ENCODE measurements at regions not wholly inside any gene's neighbourhood (a gene's known extent, or its start where the extent isn't known, plus 50 kb on each side); places are given as distances from the start of the nearest gene placed in this dataset.
"Not testable (repeated sequence)": the region's sequence is repeated elsewhere in the genome, so short reads cannot be mapped to it uniquely, and the experiment has no call there.

DNA sequence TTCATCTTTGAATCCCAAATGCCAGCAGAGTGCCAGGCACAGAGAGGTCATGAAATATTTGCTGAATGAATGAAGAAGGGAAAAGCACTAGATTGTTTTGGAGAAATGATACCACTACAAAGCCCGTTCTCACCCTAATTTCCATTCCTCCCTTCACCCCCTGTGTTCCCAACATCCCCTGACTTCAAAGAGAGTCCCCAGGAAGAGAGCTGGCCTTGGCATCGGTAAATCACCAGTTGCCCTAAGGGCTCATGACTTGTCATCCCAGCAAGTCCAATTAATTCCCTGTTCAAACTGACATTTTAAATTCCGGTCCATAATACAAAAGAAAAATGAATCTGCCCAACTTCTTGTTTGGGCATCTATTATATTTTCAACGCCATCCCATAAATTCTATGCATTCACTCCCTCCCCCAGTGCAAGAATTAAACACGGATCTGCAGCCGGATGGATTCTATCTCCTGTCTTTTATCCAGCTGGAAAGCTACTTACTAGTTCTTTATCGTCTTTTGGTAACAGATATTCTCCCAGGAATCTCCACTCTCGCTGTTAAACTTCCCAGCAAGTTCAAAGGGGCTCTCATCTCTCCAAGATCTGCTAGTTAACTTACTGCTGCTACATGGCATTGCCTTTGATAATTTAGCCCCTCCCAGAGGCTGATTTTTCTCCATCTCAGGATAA, 63.9 kb upstream of the TSC22D2 start:
- H3K4me1 ChIP-seq, result peaks cover 6% of the 10 kb centered on the region
- H3K27me3 ChIP-seq (ENCODE audit: low read depth), result no peaks in the 10 kb centered on the region
- H3K9me3 ChIP-seq, result no peaks in the 10 kb centered on the region
- ATAC-seq, result no peak
- H3K4me3 ChIP-seq, result no peak overlapping the region
- TF ChIP-seq, protein P1, sequence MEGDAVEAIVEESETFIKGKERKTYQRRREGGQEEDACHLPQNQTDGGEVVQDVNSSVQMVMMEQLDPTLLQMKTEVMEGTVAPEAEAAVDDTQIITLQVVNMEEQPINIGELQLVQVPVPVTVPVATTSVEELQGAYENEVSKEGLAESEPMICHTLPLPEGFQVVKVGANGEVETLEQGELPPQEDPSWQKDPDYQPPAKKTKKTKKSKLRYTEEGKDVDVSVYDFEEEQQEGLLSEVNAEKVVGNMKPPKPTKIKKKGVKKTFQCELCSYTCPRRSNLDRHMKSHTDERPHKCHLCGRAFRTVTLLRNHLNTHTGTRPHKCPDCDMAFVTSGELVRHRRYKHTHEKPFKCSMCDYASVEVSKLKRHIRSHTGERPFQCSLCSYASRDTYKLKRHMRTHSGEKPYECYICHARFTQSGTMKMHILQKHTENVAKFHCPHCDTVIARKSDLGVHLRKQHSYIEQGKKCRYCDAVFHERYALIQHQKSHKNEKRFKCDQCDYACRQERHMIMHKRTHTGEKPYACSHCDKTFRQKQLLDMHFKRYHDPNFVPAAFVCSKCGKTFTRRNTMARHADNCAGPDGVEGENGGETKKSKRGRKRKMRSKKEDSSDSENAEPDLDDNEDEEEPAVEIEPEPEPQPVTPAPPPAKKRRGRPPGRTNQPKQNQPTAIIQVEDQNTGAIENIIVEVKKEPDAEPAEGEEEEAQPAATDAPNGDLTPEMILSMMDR (IDR thresholded peaks at IDR 0.05), result no peak
- intact Hi-C loops (cut with DNase I), result no loop called here
- H3K36me3 ChIP-seq, result no peaks in the 10 kb centered on the region
- no peak overlapping the region for H3K27ac ChIP-seq
- DNase-seq, result no peak

DNA sequence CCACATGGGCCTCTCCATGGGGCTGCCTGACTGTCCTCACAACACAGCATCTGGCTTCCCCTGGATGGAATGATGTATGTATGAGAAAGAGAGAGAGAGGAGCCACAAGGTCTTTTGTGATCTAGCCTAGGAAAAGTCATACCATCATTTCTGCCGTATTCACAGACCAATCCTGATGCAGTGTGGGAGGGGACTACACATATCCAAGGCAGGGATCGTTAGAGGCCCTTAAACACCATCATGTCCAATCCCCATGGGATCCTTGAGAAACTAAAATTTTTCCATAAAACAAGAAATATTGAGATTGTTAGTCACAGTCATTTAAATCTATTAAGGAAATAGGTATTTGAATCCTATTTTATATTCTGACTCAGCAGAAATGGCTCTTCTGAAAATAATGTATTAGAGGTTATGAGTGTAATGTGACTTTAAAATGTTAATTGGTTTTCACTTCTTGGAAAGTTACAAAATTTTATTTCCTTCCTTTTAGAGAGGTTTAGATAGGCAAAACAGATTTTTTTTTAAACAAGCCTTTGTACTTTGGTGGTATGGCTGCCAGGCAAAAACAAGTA, 65.1 kb upstream of the TSC22D2 start:
- no peak for ATAC-seq
- H3K36me3 ChIP-seq, result no peaks in the 10 kb centered on the region
- H3K4me1 ChIP-seq, result no peaks in the 10 kb centered on the region
- TF ChIP-seq, protein P1 (IDR thresholded peaks at IDR 0.05), result no peak
- no peaks in the 10 kb centered on the region for H3K9me3 ChIP-seq
- H3K4me3 ChIP-seq, result no peak overlapping the region
- H3K27me3 ChIP-seq (ENCODE audit: low read depth), result no peaks in the 10 kb centered on the region
- DNase-seq, result no peak
- H3K27ac ChIP-seq, result no peak overlapping the region
- intact Hi-C loops (cut with DNase I), result no loop called here

DNA sequence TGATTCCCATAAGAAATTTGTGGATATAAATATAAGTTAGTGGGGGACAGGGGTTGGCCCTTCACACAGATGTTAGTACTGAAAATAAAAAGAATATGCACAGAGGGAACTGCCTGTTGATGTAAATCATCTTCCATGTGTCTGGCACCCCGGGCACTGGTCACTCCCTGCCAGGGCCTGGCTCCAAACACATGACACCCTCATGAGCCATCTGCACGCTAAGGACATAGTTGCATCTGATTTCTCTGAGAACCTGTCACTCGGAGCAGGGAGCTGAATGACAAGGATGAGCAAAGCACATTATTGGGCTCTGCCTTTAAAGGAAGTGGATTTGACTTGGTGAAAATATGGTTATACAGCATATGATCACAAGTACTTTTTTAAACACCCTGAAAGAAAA, 66.2 kb upstream of the TSC22D2 start:
- no peaks in the 10 kb centered on the region for H3K4me1 ChIP-seq
- no peaks in the 10 kb centered on the region for H3K36me3 ChIP-seq
- ATAC-seq (no peak), DNase-seq (no peak)
- intact Hi-C loops (cut with DNase I), result no loop called here
- TF ChIP-seq, protein P1 (IDR thresholded peaks at IDR 0.05), result no peak
- no peak overlapping the region for H3K27ac ChIP-seq
- no peak overlapping the region for H3K4me3 ChIP-seq
- H3K9me3 ChIP-seq, result no peaks in the 10 kb centered on the region
- no peaks in the 10 kb centered on the region for H3K27me3 ChIP-seq (ENCODE audit: low read depth)

DNA sequence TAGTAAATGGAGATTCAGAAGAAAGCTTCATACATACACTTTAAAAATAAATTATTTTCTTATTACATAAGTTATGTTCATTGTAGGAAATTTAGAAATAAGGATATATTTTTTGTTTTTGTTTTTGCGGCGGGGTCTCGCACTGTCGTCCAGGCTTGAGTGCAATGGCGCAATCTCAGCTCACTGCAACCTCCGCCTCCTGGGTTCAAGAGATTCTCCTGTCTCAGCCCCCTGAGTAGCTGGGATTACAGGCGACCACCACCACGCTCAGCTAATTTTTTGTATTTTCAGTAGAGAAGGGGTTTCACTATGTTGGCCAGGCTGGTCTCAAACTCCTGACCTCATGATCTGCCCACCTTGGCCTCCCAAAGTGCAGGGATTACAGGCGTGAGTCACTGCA, 71.7 kb upstream of the TSC22D2 start:
- H3K27ac ChIP-seq; H3K36me3 ChIP-seq; H3K27me3 ChIP-seq (ENCODE audit: low read depth); DNase-seq; H3K9me3 ChIP-seq; H3K4me1 ChIP-seq; intact Hi-C loops (cut with DNase I); ATAC-seq; H3K4me3 ChIP-seq: not testable (repeated sequence)

DNA sequence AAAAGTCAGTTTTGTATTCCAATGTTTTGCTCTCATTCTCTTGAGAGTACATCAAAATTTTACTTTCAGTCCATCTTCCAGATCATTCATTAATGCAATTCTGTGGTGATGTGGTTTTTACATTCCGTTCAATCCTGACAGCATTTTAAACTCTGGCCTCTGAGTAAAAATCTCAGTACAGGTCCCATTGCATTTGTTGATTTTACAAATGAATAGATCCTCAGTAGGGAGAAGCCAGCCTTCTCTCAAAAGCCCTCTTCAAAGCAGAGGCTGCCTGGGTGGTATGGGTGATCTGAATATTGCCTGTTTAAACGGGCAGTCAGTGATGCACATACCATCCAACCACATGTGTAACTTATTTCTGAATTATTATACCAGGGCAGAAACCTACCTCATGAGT, 72.5 kb upstream of the TSC22D2 start:
- H3K9me3 ChIP-seq, result no peaks in the 10 kb centered on the region
- intact Hi-C loops (cut with DNase I), result no loop called here
- no peak overlapping the region for H3K27ac ChIP-seq
- no peaks in the 10 kb centered on the region for H3K4me1 ChIP-seq
- no peak for DNase-seq
- TF ChIP-seq, protein P1 (IDR thresholded peaks at IDR 0.05), result no peak
- no peaks in the 10 kb centered on the region for H3K36me3 ChIP-seq
- no peak for ATAC-seq
- no peak overlapping the region for H3K4me3 ChIP-seq
- H3K27me3 ChIP-seq (ENCODE audit: low read depth), result no peaks in the 10 kb centered on the region

DNA sequence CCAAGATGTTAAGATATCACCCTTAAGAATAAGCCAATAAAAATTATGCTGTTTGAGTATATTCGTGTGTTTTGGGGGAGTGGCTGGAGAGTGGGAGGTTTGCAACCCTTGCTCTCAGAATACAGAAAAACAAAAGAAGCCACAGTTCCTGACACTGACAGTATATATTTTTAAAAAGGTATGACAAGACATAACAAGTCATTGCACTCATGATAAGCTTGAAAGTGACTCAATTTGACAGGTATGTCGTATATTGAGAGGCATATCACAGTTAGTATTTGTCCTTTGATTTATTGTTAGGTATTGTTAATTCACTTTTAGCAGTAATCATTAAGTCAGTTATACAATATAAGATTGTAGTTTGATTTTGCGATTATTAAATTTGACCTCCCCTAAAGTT, 73.1 kb upstream of the TSC22D2 start:
- H3K9me3 ChIP-seq, result no peaks in the 10 kb centered on the region
- H3K27me3 ChIP-seq (ENCODE audit: low read depth), result no peaks in the 10 kb centered on the region
- intact Hi-C loops (cut with DNase I), result no loop called here
- H3K4me3 ChIP-seq, result no peak overlapping the region
- TF ChIP-seq, protein P1 (IDR thresholded peaks at IDR 0.05), result no peak
- ATAC-seq, result no peak
- no peak overlapping the region for H3K27ac ChIP-seq
- H3K36me3 ChIP-seq, result no peaks in the 10 kb centered on the region
- no peak for DNase-seq
- H3K4me1 ChIP-seq, result no peaks in the 10 kb centered on the region

Measured in lower lobe of right lung (tissue), 2 donors.